ENCODE measurements at regions not wholly inside any gene's neighbourhood (a gene's known extent, or its start where the extent isn't known, plus 50 kb on each side); places are given as distances from the start of the nearest gene placed in this dataset.

DNA sequence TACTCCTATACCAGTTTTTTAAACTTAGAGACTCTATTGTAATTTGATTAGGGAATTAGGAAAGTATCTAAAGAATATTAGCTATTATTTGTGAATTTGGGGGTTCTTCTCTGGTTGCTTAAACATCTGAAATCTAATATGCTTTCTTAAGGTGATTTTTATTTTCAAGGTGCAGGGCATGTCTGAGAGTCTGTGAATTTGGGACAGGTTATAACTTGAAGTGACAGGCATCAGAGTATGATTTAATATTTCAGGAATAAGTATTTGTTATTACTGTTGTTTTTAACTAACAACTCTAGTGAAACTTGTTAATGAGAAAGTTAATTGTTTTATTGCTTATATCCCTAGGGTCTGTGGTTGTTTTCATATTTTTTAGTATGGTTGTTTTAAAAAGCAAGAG is 321.6 kb upstream of the EPHA3 start:
- TF ChIP-seq POLR2AphosphoS5 (IDR thresholded peaks at IDR 0.05; ENCODE audit: low read depth, low read length), result no peak
- TF ChIP-seq, protein P1, sequence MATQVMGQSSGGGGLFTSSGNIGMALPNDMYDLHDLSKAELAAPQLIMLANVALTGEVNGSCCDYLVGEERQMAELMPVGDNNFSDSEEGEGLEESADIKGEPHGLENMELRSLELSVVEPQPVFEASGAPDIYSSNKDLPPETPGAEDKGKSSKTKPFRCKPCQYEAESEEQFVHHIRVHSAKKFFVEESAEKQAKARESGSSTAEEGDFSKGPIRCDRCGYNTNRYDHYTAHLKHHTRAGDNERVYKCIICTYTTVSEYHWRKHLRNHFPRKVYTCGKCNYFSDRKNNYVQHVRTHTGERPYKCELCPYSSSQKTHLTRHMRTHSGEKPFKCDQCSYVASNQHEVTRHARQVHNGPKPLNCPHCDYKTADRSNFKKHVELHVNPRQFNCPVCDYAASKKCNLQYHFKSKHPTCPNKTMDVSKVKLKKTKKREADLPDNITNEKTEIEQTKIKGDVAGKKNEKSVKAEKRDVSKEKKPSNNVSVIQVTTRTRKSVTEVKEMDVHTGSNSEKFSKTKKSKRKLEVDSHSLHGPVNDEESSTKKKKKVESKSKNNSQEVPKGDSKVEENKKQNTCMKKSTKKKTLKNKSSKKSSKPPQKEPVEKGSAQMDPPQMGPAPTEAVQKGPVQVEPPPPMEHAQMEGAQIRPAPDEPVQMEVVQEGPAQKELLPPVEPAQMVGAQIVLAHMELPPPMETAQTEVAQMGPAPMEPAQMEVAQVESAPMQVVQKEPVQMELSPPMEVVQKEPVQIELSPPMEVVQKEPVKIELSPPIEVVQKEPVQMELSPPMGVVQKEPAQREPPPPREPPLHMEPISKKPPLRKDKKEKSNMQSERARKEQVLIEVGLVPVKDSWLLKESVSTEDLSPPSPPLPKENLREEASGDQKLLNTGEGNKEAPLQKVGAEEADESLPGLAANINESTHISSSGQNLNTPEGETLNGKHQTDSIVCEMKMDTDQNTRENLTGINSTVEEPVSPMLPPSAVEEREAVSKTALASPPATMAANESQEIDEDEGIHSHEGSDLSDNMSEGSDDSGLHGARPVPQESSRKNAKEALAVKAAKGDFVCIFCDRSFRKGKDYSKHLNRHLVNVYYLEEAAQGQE (IDR thresholded peaks at IDR 0.05; ENCODE audit: low read depth, low read length), result no peak
- TF ChIP-seq YY1 (IDR thresholded peaks at IDR 0.05; ENCODE audit: low read depth), result no peak
- TF ChIP-seq SIN3A (IDR thresholded peaks at IDR 0.05; ENCODE audit: borderline replicate concordance, low read depth, low read length), result no peak
- TF ChIP-seq, protein P2, sequence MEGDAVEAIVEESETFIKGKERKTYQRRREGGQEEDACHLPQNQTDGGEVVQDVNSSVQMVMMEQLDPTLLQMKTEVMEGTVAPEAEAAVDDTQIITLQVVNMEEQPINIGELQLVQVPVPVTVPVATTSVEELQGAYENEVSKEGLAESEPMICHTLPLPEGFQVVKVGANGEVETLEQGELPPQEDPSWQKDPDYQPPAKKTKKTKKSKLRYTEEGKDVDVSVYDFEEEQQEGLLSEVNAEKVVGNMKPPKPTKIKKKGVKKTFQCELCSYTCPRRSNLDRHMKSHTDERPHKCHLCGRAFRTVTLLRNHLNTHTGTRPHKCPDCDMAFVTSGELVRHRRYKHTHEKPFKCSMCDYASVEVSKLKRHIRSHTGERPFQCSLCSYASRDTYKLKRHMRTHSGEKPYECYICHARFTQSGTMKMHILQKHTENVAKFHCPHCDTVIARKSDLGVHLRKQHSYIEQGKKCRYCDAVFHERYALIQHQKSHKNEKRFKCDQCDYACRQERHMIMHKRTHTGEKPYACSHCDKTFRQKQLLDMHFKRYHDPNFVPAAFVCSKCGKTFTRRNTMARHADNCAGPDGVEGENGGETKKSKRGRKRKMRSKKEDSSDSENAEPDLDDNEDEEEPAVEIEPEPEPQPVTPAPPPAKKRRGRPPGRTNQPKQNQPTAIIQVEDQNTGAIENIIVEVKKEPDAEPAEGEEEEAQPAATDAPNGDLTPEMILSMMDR (IDR thresholded peaks at IDR 0.05), result no peak
- no peak for TF ChIP-seq RXRA (IDR thresholded peaks at IDR 0.05; ENCODE audit: borderline replicate concordance, low read depth)
- TF ChIP-seq, protein P3, sequence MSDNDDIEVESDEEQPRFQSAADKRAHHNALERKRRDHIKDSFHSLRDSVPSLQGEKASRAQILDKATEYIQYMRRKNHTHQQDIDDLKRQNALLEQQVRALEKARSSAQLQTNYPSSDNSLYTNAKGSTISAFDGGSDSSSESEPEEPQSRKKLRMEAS (IDR thresholded peaks at IDR 0.05; ENCODE audit: low read depth), result no peak
- TF ChIP-seq, protein P4, sequence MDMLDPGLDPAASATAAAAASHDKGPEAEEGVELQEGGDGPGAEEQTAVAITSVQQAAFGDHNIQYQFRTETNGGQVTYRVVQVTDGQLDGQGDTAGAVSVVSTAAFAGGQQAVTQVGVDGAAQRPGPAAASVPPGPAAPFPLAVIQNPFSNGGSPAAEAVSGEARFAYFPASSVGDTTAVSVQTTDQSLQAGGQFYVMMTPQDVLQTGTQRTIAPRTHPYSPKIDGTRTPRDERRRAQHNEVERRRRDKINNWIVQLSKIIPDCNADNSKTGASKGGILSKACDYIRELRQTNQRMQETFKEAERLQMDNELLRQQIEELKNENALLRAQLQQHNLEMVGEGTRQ (IDR thresholded peaks at IDR 0.05; ENCODE audit: borderline replicate concordance, low read depth, low read length), result no peak
- no peak for TF ChIP-seq NRF1 (IDR thresholded peaks at IDR 0.05; ENCODE audit: low read depth, low read length)
